DND-41 (cell line): ENCODE measurements at regions not wholly inside any gene's neighbourhood (a gene's known extent, or its start where the extent isn't known, plus 50 kb on each side); places are given as distances from the start of the nearest gene placed in this dataset.

Experiments used
- CTCF ChIP-seq: IDR thresholded peaks from 2 replicates; pipeline ENCODE4 v1.5.1; 2012; ENCODE audit warnings: borderline replicate concordance, low read length, moderate library complexity, mild to moderate bottlenecking; ENCODE audit not compliant: poor library complexity, severe bottlenecking; ENCODE audit errors: extremely low read depth
- EZH2 ChIP-seq: IDR thresholded peaks from 3 replicates; pipeline ENCODE4 v1.6.1; 2012; ENCODE audit warnings: borderline replicate concordance, low read depth, mild to moderate bottlenecking, moderate library complexity, low read length, inconsistent platforms; ENCODE audit not compliant: severe bottlenecking

GRCh38 chr16:82257990-82258389, 88.0 kb upstream of the MPHOSPH6 start:
- TF ChIP-seq EZH2: no peak
- TF ChIP-seq CTCF: no peak
